COR-L47 (cell line): ENCODE measurements at regions not wholly inside any gene's neighbourhood (a gene's known extent, or its start where the extent isn't known, plus 50 kb on each side); places are given as distances from the start of the nearest gene placed in this dataset.
"Not testable (repeated sequence)": the region's sequence is repeated elsewhere in the genome, so short reads cannot be mapped to it uniquely, and the experiment has no call there.

Source experiments
- DNase-seq: peaks from one replicate; lab custom pipeline; 2025; lab: John Stamatoyannopoulos, UW

GRCh38 chr6:112988748-112989147 is 641.6 kb downstream of the RFPL4B start:
- DNase-seq, result no peak

DNA sequence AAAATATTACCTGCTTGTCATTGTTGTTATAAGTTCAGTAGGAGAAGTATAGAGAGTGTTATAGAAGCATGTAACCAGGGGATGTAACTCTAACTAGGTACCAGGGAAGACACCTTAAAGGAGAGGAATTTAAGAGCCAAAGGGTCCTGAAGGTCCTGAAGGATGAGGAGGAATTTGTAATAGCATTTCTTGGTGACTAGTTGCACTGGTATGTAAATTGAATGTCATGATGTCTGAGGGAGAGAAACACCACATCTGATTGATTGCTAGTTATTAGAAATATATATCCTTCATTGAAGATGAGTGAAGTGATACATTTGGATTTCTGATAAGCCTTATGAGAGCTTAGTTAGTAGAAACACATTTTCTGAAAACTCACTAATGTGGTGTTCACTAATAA is 643.8 kb downstream of the RFPL4B start:
- DNase-seq, result no peak

DNA sequence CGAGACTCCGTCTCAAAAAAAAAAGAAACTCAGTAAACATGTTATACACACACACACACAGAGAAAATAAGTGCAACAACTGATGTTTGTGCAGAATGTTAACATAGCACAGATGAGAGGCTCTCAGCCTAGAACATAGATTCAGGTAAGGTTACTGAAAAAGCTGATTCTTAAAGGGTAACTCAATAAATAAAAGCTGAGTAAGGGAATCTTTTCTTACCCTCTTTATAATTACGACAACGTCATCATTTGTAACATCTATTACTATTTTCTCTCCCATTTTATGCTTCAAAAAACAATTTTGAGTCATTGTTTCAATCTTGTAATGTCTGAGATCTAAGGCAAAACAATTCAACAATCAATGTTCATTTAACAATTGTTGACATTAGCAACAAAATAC is 644.8 kb downstream of the RFPL4B start:
- DNase-seq, result no peak

DNA sequence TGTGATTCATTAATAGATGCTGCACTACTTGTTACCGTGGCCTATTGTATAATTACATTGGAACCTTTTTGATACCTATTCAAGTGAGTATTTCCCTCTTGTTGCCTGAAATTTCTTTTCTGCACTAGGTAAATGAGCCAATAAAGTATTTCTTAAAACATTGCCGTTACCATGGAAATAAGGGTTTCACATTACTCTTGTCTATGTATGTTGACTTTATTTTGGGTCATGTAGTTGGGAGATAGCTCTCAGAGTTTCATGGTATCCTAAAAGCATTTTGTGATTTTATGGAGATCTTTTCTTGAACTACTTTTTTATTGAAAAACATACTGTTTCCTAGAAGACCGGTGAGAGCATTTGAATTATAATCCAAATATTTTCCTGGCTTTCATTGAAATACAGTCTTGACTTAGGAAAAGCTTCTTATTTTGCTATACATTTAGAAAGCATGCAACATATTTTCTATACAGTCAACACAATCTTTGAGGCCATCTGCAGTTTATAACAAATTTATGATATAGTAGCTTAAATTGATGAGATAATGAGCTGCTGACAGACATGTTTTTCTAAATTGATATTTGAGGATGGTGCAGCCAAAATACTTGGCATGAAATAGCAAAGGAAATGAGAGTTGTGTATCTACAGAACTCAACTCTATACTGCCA is 650.4 kb downstream of the RFPL4B start:
- DNase-seq, result no peak

- no peak for DNase-seq
Measured at GRCh38 chr6:113004054-113004453, 656.9 kb downstream of the RFPL4B start.

DNA sequence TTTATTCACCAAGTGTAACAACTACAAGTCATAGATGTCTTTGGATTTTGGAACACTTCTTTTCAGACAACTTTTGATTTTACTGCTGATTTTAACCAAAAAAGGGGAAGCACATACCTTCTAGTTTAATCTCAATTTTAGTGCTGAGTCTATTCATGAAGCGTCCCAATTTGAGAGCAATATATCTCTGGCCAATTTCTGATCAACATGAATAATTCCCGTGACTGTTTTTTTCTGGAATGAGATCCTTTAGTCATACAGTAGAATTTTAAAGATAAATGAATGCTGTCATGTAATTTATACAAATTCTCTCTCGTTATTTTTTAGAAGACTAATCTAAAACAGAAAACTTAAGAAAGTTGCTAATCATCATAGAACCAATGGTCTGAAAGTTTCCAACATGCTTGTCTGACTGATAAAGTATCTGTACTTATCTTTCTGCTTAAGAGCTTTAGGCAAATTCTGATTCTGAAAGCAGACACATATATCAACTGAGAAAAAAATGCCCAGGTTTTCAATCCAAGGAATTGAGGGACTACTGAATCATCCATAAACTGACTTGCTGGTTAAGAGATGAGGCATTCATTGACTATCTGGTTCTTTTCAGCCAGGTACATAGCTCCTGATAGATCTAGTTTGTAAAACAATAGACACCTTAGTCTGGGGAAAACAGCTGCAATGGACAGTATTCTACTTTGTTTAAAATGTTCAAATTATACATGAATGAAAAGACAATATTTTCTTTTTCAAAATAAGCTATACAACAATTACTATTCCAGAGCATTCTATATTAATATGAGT is 657.5 kb downstream of the RFPL4B start:
- DNase-seq, result no peak

GRCh38 chr6:113006494-113006893 is 659.4 kb downstream of the RFPL4B start:
- no peak for DNase-seq

- no peak for DNase-seq
Measured at GRCh38 chr6:113009682-113010081, 662.6 kb downstream of the RFPL4B start.

DNA sequence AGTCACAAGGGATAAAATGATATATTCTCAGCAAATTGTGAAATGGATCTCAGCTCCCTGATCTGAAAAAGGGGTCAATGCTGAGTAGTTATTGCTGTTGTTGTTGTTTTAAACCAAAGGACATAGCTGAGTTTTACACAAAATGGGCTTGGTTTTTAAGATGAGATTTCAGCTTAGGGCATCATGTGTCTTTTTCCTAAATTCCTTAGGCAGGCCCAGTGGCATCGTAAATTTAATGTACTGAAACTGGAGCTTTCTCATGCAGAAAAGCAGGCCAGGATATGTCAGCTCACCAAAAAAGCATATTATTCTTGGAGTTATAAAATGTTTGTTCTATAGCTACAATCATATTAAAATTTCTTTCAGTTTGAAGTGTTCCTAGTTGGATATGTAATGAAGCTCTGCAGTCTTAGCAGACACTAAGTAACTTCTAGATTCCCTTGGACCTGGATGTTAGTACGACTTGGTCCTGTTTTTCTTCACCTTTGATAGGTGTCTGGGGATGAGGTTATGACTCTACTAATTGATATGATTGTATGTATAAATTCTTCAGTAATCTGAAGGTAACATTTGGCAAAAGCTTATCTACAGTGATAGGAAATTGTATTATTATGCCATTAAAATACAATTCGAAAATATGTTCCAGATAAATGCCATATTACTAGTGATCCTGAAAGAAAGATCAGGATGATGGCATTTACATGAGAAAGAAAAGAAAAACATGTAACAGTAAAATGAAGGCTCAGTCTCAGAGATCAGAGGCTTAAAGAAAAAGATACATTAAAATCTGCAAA is 663.3 kb downstream of the RFPL4B start:
- DNase-seq, result no peak

DNA sequence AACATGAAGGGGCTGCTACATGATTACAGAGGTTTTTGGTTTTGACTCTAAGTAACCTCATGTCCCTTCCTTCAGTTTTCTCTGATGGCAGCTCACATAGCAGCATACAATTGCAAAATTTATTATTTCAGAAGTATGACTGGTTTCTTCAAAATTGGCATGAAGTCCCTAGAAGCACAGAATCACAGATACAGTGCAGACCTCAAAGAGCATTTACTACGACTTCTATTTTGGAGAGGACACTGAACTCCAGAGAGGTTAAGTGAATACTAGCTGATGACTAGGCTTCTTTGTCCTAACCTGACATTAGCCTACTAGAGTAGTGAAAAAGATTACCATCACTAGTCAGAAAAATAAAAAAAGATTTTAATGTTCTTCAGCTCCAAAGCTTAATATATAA is 664.3 kb downstream of the RFPL4B start:
- no peak for DNase-seq

DNA sequence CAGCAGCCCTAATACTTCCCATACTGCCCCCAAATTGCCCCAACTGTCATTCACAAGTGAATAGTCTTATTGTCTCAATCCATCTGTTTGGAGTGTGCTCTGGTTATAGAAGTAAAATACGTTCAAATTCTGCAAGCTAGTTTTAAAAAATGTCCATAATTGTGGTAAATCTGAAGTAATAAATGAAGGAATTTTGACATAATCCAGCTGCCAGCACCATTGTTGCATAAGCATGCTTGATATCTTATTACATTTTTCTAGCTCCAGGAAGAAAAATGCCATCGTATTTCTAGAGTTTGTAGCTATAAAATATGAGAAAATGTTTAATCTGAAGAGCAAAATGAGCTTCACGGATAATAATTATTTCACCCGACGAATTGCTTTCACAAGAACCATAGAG is 664.7 kb downstream of the RFPL4B start:
- no peak for DNase-seq

- no peak for DNase-seq
Measured at GRCh38 chr6:113015249-113015648, 668.1 kb downstream of the RFPL4B start.

DNA sequence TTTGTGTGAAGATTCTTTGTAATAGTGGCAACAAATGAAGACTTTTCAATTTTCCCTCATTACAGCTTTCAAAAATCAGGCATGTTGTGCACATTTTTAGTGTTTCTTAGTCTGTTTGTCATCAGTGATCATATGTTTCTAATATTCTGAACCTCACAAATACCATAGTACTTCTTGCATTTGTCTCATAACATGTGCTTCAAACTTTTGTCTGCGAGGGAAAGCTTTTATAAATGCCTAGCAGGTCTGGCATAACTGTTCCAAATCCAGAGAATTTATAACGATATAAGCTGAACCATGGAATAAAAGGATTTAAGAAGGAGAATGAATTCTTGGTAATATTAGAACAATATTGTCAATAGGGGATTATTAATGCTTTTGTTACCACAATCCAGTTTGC is 670.2 kb downstream of the RFPL4B start:
- no peak for DNase-seq

DNA sequence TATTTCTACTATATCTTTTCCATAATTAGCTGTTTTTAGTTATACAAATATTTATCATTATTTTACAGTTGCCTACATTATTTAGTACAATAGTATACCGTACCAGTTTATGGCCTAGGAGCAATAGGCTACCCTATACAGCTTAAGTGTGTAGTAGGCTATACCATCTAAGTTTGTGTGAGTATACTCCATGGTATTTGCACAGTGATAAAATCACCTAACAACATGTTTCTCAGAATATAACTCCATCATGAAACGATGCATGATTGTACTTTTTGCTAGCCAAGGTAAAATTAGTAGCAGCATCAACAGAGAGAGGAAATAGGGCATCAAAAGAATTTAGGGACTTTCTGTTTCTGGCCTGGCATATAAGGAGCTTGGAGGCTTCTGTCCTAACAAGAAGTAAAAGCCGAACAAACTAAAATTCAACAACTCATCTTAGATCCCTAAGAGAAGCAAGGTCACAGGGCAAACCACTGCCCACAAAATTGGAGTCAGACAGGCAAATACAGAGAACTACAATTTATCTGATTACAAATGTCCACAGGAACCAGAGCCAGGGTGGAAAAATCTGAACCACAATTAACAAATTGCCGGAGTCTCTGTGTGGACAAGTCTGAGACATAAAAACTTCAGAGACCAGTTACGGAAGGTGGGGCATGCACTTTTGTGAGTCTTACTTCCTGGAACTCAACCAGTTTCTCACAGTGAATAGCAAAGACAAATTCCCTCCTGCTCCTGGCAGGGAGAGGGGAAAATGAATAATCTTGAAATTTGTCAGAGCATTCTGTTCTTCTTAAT is 671.4 kb downstream of the RFPL4B start:
- DNase-seq, result no peak

- no peak for DNase-seq
Measured at GRCh38 chr6:113019176-113019575, 672.0 kb downstream of the RFPL4B start.

DNA sequence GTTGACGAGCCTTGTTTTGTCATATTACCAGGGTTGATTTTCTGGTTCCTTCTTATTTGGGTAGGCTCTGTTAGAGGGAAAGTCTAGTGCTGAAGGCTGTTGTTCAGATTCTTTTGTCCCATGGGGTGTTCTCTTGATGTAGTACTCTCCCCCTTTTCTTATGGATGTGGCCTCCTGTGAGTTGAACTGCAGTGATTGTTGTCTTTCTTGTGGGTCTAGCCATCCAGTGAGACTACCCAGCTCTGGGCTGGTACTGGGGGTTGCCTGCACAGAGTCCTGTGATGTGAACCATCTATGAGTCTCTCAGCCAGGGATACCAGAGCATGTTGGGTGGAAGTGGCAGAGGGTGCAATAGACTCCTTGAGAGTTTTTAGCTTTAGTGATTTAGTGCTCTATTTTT is 680.6 kb downstream of the RFPL4B start:
- DNase-seq, result no peak

DNA sequence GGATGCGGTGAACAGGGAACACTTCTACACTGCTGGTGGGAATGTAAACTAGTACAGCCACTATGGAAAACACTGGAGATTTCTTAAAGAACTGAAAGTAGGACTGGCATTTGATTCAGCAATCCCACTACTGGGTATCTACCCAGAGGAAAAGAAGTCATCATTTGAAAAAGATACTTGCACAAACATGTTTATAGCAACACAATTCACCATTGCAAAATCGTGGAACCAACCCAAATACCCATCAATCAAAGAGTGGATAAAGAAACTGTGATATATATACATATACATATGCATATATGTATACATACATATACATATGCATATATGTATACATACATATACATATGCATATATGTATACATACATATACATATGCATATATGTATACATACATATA is 682.0 kb downstream of the RFPL4B start:
- DNase-seq, result not testable (repeated sequence)

DNA sequence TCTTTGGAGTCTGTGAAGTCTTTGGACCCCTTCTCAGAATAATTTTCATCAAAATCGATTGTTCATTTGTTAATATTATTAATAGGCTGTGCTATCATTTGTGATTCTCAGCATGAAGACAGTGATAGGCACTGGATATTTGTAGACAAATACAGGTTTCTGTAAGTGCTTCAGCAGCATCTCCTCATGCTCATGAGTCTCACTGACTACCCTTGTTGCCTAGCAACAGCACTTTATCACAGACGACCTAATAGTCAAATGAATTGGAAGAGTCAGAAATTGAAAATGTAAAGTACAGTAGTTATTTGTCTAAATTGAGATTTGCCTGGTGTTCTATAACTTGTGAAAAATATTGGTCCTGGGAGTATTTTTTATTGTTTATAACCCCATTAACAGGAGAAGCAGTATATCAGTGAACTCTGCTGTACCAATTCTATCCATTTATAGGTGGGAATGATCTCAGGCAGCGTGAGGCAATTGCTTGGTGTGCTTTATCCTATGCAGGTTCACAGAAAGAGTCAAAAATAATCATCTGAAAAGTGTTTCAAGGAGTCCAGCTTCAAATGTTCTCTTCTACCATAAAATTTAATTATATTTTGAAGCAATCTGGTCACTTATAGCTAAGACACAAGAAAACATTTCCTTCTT is 684.6 kb downstream of the RFPL4B start:
- DNase-seq, result no peak

GRCh38 chr6:113039005-113039404 is 691.9 kb downstream of the RFPL4B start:
- DNase-seq, result no peak

- DNase-seq, result no peak
Measured at GRCh38 chr6:113047148-113047547, 700.0 kb downstream of the RFPL4B start.

DNA sequence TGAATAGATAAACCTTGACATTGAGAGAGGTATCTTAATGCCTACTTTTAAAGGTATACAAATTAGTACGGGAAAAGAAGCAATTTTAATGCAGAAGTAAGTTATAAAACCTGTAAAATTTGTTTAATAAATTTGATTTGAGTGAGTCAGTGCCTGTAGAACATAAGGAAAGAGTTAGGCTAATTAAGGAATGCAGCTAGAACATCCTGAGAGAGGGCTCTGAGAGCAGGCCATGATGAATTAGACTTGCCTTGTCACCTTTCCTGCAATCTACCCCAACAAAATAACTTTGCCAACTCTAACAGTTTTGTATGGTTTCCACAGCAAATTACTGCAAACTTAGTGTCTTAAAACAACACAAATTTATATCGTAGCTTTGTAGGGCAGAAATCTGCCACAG is 700.8 kb downstream of the RFPL4B start:
- no peak for DNase-seq

- no peak for DNase-seq
Measured at GRCh38 chr6:113048741-113049140, 701.6 kb downstream of the RFPL4B start.
